Liver (tissue), 8 donors: ENCODE measurements at regions not wholly inside any gene's neighbourhood (a gene's known extent, or its start where the extent isn't known, plus 50 kb on each side); places are given as distances from the start of the nearest gene placed in this dataset.

Source experiments
- DNase-seq: peaks from one replicate; pipeline ENCODE4 v3.0.0-alpha.2; 2017; ENCODE audit warnings: low spot score
- H3K27ac ChIP-seq, 2 donors: one replicate each; pipeline ENCODE4 v1.7.0; 2013; ENCODE audit warnings: inconsistent platforms in 2 of 2, low read length in 2 of 2, control low read depth in 1 of 2, low read depth in 1 of 2, mild to moderate bottlenecking in 1 of 2
- H3K27me3 ChIP-seq, 4 donors: one replicate each; pipeline versions ENCODE4 v1.6.1 to v1.7.0; 2013; ENCODE audit warnings: low read length in 3 of 4, inconsistent platforms in 1 of 4, mild to moderate bottlenecking in 1 of 4, moderate library complexity in 1 of 4; ENCODE audit not compliant: control insufficient read depth in 4 of 4, insufficient read depth in 4 of 4
- H3K36me3 ChIP-seq, 4 donors: one replicate each; pipeline versions ENCODE4 v1.6.1 to v1.7.0; 2013; ENCODE audit warnings: low read length in 3 of 4, mild to moderate bottlenecking in 3 of 4, low read depth in 1 of 4, moderate library complexity in 1 of 4; ENCODE audit not compliant: control insufficient read depth in 4 of 4, insufficient read depth in 3 of 4
- H3K4me1 ChIP-seq, 4 donors: one replicate each; pipeline versions ENCODE4 v1.6.1 to v1.7.0; 2013; ENCODE audit warnings: low read length in 3 of 4, mild to moderate bottlenecking in 3 of 4, moderate library complexity in 1 of 4; ENCODE audit not compliant: control insufficient read depth in 4 of 4, insufficient read depth in 4 of 4
- H3K4me3 ChIP-seq, 3 donors: one replicate each; pipeline versions ENCODE4 v1.6.1 to v1.7.0; 2013; ENCODE audit warnings: low read length in 3 of 3, control low read depth in 1 of 3, low read depth in 1 of 3, mild to moderate bottlenecking in 1 of 3
- H3K9ac ChIP-seq, 2 donors: one replicate each; pipeline ENCODE4 v1.7.0; 2013; ENCODE audit warnings: low read length in 2 of 2, mild to moderate bottlenecking in 2 of 2, moderate library complexity in 2 of 2, control low read depth in 1 of 2, low read depth in 1 of 2
- H3K9me3 ChIP-seq, 4 donors: one replicate each; pipeline versions ENCODE4 v1.6.1 to v1.7.0; 2013; ENCODE audit warnings: low read length in 3 of 4; ENCODE audit not compliant: control insufficient read depth in 4 of 4
- EGR1 ChIP-seq, 2 donors: IDR thresholded peaks; 2 replicates each; pipeline ENCODE4 v1.6.1; 2016 to 2018; ENCODE audit warnings: antibody characterized with exemption in 2 of 2, low read depth in 2 of 2
- FOXA1 ChIP-seq: IDR thresholded peaks from 2 replicates; pipeline ENCODE4 v1.6.1; 2016; ENCODE audit warnings: antibody characterized with exemption
- FOXA2 ChIP-seq: IDR thresholded peaks from 2 replicates; pipeline ENCODE4 v1.6.1; 2016; ENCODE audit warnings: antibody characterized with exemption
- GABPA ChIP-seq, 2 donors: IDR thresholded peaks in 1 of 2; conservative IDR thresholded peaks in 1 of 2; 2 replicates each; pipeline ENCODE4 v1.6.1; 2016; ENCODE audit warnings: antibody characterized with exemption in 2 of 2, mild to moderate bottlenecking in 1 of 2, moderate library complexity in 1 of 2
- HNF4A ChIP-seq, 2 donors: conservative IDR thresholded peaks; 2 replicates each; pipeline ENCODE4 v1.6.1; 2016; ENCODE audit warnings: antibody characterized with exemption in 2 of 2, mild to moderate bottlenecking in 2 of 2
- HNF4G ChIP-seq: IDR thresholded peaks from 2 replicates; pipeline ENCODE4 v1.6.1; 2016; ENCODE audit warnings: antibody characterized with exemption
- JUND ChIP-seq, 2 donors: IDR thresholded peaks; 2 replicates each; pipeline ENCODE4 v1.6.1; 2016; ENCODE audit warnings: antibody characterized with exemption in 2 of 2
- NR2F2 ChIP-seq: IDR thresholded peaks from 2 replicates; pipeline ENCODE4 v1.6.1; 2016; ENCODE audit warnings: antibody characterized with exemption
- RAD21 ChIP-seq, 2 donors: IDR thresholded peaks; 2 replicates each; pipeline ENCODE4 v1.6.1; 2016; ENCODE audit warnings: antibody characterized with exemption in 2 of 2, mild to moderate bottlenecking in 2 of 2
- RXRA ChIP-seq, 2 donors: IDR thresholded peaks; 2 replicates each; pipeline ENCODE4 v1.6.1; 2017 to 2018; ENCODE audit warnings: antibody characterized with exemption in 2 of 2, mild to moderate bottlenecking in 1 of 2
- SP1 ChIP-seq: IDR thresholded peaks from 2 replicates; pipeline ENCODE4 v1.6.1; 2018; ENCODE audit warnings: antibody characterized with exemption, mild to moderate bottlenecking
- TAF1 ChIP-seq: conservative IDR thresholded peaks from 2 replicates; pipeline ENCODE4 v1.6.1; 2016; ENCODE audit warnings: antibody characterized with exemption, mild to moderate bottlenecking
- YY1 ChIP-seq: IDR thresholded peaks from 2 replicates; pipeline ENCODE4 v1.6.1; 2016; ENCODE audit warnings: antibody characterized with exemption, mild to moderate bottlenecking
- WGBS: extraction: QIAGEN DNeasy Blood & Tissue Kit; methylation state at CpG from one replicate; pipeline ENCODE4 v1.1.7; 2013; 5-methylcytosine and 5-hydroxymethylcytosine counted together
- TF ChIP-seq, protein P1 (sequence below): IDR thresholded peaks from 2 replicates; pipeline ENCODE4 v1.6.1; 2016; ENCODE audit warnings: antibody characterized with exemption
- TF ChIP-seq, protein P2 (sequence below): fragments of 150-350 bp; IDR thresholded peaks from 2 replicates; pipeline ENCODE4 v1.5.1; 2017; ENCODE audit warnings: improper control_type of control experiment, low read depth, low read length; ENCODE audit not compliant: missing input control
- TF ChIP-seq, protein P3 (sequence below): IDR thresholded peaks from 2 replicates; pipeline ENCODE4 v1.6.1; 2016; ENCODE audit warnings: antibody characterized with exemption
- TF ChIP-seq, protein P4 (sequence below): IDR thresholded peaks from 2 replicates; pipeline ENCODE4 v1.6.1; 2016; ENCODE audit warnings: antibody characterized with exemption
- TF ChIP-seq, protein P5 (sequence below): IDR thresholded peaks from 2 replicates; pipeline ENCODE4 v1.6.1; 2016; ENCODE audit warnings: antibody characterized with exemption, mild to moderate bottlenecking
- donor health status: healthy.
- donor health status: healthy.
- donor health status: healthy.
- donor health status: healthy.
- donor health status: healthy.

DNA sequence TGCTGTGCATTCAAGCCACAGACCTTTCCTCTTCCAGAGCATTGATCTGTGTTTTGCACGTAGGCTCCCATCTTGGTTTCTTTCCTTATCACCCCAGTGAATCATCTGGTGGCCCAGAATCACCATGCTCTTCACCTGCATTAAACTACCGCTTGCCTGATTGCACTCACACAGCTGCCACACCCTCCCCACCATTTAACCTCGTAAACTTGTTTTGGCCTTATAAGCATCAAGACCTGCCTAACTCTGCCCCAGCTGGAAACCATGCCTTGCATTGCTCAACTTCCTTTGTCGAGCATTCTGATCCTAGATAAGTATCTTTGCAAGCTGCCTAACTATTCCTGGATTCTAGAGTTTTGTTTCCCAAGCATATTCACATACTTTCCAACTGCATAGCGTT is 369.6 kb upstream of the SEMA6A start:
- 72% methylated on average over 5 of the region's 5 CpGs for WGBS
- DNase-seq: no peak
- TF ChIP-seq, protein P1, sequence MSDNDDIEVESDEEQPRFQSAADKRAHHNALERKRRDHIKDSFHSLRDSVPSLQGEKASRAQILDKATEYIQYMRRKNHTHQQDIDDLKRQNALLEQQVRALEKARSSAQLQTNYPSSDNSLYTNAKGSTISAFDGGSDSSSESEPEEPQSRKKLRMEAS: no peak
- TF ChIP-seq JUND (IDR thresholded peaks at IDR 0.05) (no peak), NR2F2 (no peak), SP1 (no peak), FOXA1 (no peak), EGR1 (IDR thresholded peaks at IDR 0.05; ENCODE audit: low read depth in 2 of 2) (no peak), RAD21 (IDR thresholded peaks at IDR 0.05) (no peak), HNF4A (conservative IDR thresholded peaks at IDR 0.05) (no peak), FOXA2 (no peak), TAF1 (no peak), YY1 (no peak), RXRA (IDR thresholded peaks at IDR 0.05) (no peak), HNF4G (no peak), GABPA (IDR thresholded peaks at IDR 0.05 in 1 of 2, conservative IDR thresholded peaks at IDR 0.05 in 1 of 2) (no peak)
- TF ChIP-seq, protein P2, sequence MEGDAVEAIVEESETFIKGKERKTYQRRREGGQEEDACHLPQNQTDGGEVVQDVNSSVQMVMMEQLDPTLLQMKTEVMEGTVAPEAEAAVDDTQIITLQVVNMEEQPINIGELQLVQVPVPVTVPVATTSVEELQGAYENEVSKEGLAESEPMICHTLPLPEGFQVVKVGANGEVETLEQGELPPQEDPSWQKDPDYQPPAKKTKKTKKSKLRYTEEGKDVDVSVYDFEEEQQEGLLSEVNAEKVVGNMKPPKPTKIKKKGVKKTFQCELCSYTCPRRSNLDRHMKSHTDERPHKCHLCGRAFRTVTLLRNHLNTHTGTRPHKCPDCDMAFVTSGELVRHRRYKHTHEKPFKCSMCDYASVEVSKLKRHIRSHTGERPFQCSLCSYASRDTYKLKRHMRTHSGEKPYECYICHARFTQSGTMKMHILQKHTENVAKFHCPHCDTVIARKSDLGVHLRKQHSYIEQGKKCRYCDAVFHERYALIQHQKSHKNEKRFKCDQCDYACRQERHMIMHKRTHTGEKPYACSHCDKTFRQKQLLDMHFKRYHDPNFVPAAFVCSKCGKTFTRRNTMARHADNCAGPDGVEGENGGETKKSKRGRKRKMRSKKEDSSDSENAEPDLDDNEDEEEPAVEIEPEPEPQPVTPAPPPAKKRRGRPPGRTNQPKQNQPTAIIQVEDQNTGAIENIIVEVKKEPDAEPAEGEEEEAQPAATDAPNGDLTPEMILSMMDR: no peak
- TF ChIP-seq, protein P3, sequence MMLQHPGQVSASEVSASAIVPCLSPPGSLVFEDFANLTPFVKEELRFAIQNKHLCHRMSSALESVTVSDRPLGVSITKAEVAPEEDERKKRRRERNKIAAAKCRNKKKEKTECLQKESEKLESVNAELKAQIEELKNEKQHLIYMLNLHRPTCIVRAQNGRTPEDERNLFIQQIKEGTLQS: no peak
- TF ChIP-seq, protein P4, sequence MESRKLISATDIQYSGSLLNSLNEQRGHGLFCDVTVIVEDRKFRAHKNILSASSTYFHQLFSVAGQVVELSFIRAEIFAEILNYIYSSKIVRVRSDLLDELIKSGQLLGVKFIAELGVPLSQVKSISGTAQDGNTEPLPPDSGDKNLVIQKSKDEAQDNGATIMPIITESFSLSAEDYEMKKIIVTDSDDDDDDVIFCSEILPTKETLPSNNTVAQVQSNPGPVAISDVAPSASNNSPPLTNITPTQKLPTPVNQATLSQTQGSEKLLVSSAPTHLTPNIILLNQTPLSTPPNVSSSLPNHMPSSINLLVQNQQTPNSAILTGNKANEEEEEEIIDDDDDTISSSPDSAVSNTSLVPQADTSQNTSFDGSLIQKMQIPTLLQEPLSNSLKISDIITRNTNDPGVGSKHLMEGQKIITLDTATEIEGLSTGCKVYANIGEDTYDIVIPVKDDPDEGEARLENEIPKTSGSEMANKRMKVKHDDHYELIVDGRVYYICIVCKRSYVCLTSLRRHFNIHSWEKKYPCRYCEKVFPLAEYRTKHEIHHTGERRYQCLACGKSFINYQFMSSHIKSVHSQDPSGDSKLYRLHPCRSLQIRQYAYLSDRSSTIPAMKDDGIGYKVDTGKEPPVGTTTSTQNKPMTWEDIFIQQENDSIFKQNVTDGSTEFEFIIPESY: no peak
- TF ChIP-seq, protein P5, sequence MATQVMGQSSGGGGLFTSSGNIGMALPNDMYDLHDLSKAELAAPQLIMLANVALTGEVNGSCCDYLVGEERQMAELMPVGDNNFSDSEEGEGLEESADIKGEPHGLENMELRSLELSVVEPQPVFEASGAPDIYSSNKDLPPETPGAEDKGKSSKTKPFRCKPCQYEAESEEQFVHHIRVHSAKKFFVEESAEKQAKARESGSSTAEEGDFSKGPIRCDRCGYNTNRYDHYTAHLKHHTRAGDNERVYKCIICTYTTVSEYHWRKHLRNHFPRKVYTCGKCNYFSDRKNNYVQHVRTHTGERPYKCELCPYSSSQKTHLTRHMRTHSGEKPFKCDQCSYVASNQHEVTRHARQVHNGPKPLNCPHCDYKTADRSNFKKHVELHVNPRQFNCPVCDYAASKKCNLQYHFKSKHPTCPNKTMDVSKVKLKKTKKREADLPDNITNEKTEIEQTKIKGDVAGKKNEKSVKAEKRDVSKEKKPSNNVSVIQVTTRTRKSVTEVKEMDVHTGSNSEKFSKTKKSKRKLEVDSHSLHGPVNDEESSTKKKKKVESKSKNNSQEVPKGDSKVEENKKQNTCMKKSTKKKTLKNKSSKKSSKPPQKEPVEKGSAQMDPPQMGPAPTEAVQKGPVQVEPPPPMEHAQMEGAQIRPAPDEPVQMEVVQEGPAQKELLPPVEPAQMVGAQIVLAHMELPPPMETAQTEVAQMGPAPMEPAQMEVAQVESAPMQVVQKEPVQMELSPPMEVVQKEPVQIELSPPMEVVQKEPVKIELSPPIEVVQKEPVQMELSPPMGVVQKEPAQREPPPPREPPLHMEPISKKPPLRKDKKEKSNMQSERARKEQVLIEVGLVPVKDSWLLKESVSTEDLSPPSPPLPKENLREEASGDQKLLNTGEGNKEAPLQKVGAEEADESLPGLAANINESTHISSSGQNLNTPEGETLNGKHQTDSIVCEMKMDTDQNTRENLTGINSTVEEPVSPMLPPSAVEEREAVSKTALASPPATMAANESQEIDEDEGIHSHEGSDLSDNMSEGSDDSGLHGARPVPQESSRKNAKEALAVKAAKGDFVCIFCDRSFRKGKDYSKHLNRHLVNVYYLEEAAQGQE: no peak

More for the DNA sequence above, 369.6 kb upstream of the SEMA6A start:
- H3K27me3 ChIP-seq: peaks cover 0 to 3% (median 0%) of the 10 kb centered on the region in 4 donors
- no peaks in the 10 kb centered on the region for H3K36me3 ChIP-seq
- H3K9ac ChIP-seq: no peak overlapping the region
- H3K27ac ChIP-seq: no peak overlapping the region
- H3K4me1 ChIP-seq: no peaks in the 10 kb centered on the region
- no peak overlapping the region for H3K4me3 ChIP-seq
- no peaks in the 10 kb centered on the region for H3K9me3 ChIP-seq
